ENCODE measurements at regions not wholly inside any gene's neighbourhood (a gene's known extent, or its start where the extent isn't known, plus 50 kb on each side); places are given as distances from the start of the nearest gene placed in this dataset.

DNA sequence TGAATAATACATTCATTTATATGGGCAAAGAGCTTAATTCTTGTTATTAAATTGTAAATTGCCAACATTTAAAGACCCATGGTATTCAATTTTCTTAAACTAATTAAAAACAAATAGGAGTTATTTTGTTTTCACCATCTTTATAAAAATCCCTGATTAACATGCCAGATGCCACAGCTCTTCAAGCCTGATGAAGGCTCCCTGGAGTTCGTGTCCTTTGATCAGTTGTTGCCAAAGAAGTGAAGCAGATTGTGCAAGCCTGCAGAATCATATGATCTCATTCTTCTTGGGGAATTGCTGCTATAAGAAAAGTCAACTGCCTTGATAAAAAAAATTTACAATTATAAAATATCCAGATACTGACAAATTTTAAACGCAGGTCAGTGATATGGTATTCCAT lies 288.3 kb upstream of the PPFIA2 start:
- no peak overlapping the region for H3K27ac ChIP-seq
- TF ChIP-seq, protein P1, sequence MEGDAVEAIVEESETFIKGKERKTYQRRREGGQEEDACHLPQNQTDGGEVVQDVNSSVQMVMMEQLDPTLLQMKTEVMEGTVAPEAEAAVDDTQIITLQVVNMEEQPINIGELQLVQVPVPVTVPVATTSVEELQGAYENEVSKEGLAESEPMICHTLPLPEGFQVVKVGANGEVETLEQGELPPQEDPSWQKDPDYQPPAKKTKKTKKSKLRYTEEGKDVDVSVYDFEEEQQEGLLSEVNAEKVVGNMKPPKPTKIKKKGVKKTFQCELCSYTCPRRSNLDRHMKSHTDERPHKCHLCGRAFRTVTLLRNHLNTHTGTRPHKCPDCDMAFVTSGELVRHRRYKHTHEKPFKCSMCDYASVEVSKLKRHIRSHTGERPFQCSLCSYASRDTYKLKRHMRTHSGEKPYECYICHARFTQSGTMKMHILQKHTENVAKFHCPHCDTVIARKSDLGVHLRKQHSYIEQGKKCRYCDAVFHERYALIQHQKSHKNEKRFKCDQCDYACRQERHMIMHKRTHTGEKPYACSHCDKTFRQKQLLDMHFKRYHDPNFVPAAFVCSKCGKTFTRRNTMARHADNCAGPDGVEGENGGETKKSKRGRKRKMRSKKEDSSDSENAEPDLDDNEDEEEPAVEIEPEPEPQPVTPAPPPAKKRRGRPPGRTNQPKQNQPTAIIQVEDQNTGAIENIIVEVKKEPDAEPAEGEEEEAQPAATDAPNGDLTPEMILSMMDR (IDR thresholded peaks at IDR 0.05) = no peak
- TF ChIP-seq POLR2A (IDR thresholded peaks at IDR 0.05) = no peak
- no peak for DNase-seq
- no peaks in the 10 kb centered on the region for H3K27me3 ChIP-seq
- H3K4me1 ChIP-seq = no peaks in the 10 kb centered on the region
- no peaks in the 10 kb centered on the region for H3K36me3 ChIP-seq
- intact Hi-C loops (cut with DNase I) = no loop called here
- H3K9me3 ChIP-seq = no peaks in the 10 kb centered on the region
- no peak overlapping the region for H3K4me3 ChIP-seq
- 50 to 58% methylated on average over 2 of the region's 2 CpGs for WGBS, 2 donors

DNA sequence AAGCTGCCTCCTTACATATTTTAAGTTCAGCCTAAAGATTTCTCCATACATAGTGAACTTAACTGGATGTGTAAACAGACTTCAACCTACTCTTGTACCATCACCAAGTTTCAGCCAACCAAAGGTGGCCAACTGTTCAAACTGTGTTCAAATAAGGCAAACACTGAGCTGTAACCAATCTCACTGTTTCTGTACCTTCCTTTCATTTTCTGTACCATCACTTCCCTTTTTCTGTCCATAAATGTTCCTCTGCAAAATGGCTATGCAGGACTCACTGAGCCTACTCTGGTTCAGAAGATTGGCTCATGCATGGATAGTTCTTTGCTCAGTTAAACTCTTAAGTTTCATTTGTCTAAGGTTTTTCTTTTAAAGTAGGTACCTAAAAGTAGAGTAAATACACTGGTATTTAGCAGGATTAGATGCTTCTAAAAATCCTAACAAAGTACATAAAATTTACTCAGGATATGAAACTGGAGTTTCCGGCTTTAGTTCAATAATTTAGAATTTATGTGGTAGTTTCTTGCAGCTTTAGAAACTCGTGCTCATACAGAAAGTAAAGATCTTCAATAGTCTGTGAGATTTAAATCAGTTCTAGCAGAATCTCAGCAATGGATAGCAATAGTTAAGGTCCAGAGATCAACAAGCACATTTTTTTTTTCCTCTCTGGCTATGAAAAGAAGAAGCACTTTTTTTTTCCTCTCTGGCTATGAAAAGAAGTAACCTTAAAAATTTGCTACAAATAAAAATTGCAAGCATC lies 282.0 kb upstream of the PPFIA2 start:
- no peak for TF ChIP-seq POLR2A (IDR thresholded peaks at IDR 0.05)
- TF ChIP-seq, protein P1 (IDR thresholded peaks at IDR 0.05) = no peak
- intact Hi-C loops (cut with DNase I) = no loop called here

DNA sequence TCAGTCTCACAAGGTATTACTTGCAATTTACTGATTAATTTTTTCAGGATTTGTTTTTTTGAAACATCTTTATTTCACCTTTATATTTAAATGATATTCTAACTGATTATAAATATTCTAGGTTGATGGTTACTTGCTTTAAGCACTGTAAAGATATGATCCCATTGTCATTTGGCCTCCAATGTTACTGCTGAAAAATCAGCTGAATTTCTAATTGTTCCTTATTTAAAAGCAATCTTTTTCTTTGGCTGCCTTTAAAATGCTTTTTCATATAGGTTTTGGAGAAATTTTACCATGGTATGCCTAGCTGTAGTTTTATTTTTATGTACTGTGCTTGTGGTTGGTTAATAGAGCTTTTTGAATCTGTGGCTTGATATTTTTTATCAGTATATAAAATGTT lies 275.6 kb upstream of the PPFIA2 start:
- Histone ChIP-seq H3K27ac (no peak overlapping the region), H3K4me1 (no peaks in the 10 kb centered on the region), H3K4me3 (no peak overlapping the region), H3K9me3 (no peaks in the 10 kb centered on the region), H3K27me3 (no peaks in the 10 kb centered on the region), H3K36me3 (no peaks in the 10 kb centered on the region)
- TF ChIP-seq, protein P1 (IDR thresholded peaks at IDR 0.05) = no peak
- TF ChIP-seq POLR2A (IDR thresholded peaks at IDR 0.05) = no peak
- DNase-seq = no peak
- intact Hi-C loops (cut with DNase I) = no loop called here

More for the DNA sequence above, 282.0 kb upstream of the PPFIA2 start:
- no peaks in the 10 kb centered on the region for H3K27me3 ChIP-seq
- H3K4me3 ChIP-seq = no peak overlapping the region
- no peak for DNase-seq
- H3K36me3 ChIP-seq = no peaks in the 10 kb centered on the region
- 39 to 56% methylated on average over 2 of the region's 2 CpGs for whole genome bisulfite sequencing, 2 donors
- no peaks in the 10 kb centered on the region for H3K4me1 ChIP-seq
- no peaks in the 10 kb centered on the region for H3K9me3 ChIP-seq
- no peak overlapping the region for H3K27ac ChIP-seq

DNA sequence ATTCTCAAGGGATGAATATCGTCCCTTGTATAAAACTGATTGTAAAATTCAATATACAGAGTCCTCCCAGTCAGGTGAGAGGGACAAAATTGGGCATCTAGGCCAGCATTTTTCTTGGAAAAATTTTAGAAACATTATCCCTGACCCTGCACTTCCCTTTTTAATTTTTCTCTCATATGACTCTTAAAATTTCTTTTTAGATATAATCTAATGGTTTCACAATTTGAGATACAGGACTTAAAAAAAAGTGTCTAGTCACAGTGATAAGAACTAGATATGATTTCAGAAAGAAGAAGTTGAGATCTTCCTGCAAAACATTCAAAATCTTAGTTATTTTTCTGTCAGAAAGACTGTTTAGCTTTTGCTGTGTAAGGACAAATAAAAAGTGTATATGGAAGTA lies 270.8 kb upstream of the PPFIA2 start:
- Histone ChIP-seq H3K36me3 (no peaks in the 10 kb centered on the region), H3K4me3 (no peak overlapping the region), H3K9me3 (no peaks in the 10 kb centered on the region), H3K4me1 (no peaks in the 10 kb centered on the region), H3K27me3 (no peaks in the 10 kb centered on the region), H3K27ac (no peak overlapping the region)
- intact Hi-C loops (cut with DNase I) = no loop called here
- no peak for DNase-seq
- WGBS, 2 donors = 38 to 50% methylated on average over 1 of the region's 1 CpG
- no peak for TF ChIP-seq POLR2A (IDR thresholded peaks at IDR 0.05)
- TF ChIP-seq, protein P1 (IDR thresholded peaks at IDR 0.05) = no peak

DNA sequence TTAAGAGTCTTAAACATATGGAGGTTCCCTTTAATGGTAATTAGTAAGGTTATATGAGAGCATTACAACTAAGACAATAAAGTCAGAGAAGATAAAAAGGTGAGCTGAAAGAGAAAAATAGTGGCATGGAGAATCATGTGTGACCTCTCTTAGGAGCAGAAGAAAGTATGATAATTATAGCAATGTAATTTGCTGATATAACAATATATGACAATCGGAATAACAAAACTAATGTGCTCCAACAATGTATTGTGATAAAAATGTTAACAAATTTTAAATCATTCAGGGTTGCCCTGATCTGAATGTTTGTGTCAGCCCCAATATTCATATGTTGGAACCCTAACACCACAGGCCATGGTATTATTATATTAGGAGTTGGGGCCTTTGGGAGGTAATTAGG lies 269.6 kb upstream of the PPFIA2 start:
- Histone ChIP-seq H3K4me1 (no peaks in the 10 kb centered on the region), H3K27me3 (no peaks in the 10 kb centered on the region), H3K4me3 (no peak overlapping the region), H3K36me3 (no peaks in the 10 kb centered on the region), H3K9me3 (no peaks in the 10 kb centered on the region), H3K27ac (no peak overlapping the region)
- intact Hi-C loops (cut with DNase I) = no loop called here
- no peak for DNase-seq
- 79 to 96% methylated on average over 1 of the region's 1 CpG for WGBS, 2 donors
- no peak for TF ChIP-seq POLR2A (IDR thresholded peaks at IDR 0.05)
- TF ChIP-seq, protein P1 (IDR thresholded peaks at IDR 0.05) = no peak

Data from esophagus squamous epithelium (tissue), 5 donors.